Erythroblast (primary cell): ENCODE measurements at regions not wholly inside any gene's neighbourhood (a gene's known extent, or its start where the extent isn't known, plus 50 kb on each side); places are given as distances from the start of the nearest gene placed in this dataset.

Experiments used
- GATA1 ChIP-seq: IDR thresholded peaks from 2 replicates; pipeline ENCODE4 v1.6.1; 2011; ENCODE audit warnings: low read depth, mild to moderate bottlenecking, control low read depth, low read length, moderate library complexity
- POLR2A ChIP-seq: IDR thresholded peaks from 2 replicates; pipeline ENCODE4 v1.6.1; 2011; ENCODE audit warnings: mild to moderate bottlenecking, low read length

DNA sequence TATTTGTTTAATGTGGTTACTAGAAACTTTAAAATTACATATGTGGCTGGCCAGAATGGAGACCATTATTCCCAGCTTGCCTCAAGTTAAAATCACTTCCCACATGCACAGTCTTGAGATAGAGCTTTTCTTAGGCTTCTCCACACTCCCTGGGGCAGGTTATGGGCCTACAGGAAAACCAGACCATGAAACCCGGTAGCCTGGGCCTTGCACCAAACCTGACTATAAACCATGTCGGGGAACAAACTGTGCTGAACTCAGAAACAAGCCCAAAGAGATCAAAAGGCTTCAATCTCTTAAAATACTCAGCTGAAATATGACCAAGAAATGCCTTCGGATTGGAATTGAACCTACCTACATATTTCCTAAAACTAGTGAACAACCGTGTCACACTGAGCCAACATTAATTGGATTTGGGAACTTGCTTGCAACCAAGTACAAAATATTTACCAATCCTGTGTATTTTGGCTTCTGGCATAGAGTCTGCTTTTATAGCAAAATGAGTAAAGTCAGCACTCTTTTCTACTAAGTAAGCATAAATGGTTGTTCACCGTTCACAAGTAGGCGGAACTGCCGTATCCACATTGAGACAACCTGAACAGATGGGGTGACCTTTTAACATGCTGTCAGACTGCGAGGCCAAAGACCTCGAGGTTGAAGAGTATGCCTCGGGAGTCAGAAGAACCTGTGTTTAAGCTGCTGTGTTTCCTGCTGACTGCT is 199.5 kb downstream of the FAM76B start:
- TF ChIP-seq POLR2A: no peak
- TF ChIP-seq GATA1: no peak
